ENCODE measurements at regions not wholly inside any gene's neighbourhood (a gene's known extent, or its start where the extent isn't known, plus 50 kb on each side); places are given as distances from the start of the nearest gene placed in this dataset.

DNA sequence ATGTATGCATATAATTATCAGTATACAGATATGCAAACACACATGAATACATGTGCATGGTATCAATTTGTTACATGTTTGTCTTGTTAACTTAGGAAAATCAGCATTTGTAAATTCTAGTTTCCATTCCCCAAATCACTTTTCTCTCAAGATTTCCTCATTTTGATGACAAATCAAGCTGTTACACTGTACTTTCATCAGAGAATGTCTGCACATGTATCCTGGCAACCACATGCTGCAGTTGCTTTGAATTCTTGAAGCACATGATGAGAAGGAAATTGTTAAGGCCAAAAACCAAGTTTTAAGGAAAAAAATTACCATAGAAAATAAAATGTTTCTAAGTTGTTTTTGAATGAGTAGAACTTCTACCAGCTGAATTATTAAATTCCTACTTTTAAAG lies 1834.5 kb downstream of the EFNA5 start:
- TF ChIP-seq EP300 (IDR thresholded peaks at IDR 0.05) (no peak), POLR2A (IDR thresholded peaks at IDR 0.05) (no peak)
- TF ChIP-seq, protein P1, sequence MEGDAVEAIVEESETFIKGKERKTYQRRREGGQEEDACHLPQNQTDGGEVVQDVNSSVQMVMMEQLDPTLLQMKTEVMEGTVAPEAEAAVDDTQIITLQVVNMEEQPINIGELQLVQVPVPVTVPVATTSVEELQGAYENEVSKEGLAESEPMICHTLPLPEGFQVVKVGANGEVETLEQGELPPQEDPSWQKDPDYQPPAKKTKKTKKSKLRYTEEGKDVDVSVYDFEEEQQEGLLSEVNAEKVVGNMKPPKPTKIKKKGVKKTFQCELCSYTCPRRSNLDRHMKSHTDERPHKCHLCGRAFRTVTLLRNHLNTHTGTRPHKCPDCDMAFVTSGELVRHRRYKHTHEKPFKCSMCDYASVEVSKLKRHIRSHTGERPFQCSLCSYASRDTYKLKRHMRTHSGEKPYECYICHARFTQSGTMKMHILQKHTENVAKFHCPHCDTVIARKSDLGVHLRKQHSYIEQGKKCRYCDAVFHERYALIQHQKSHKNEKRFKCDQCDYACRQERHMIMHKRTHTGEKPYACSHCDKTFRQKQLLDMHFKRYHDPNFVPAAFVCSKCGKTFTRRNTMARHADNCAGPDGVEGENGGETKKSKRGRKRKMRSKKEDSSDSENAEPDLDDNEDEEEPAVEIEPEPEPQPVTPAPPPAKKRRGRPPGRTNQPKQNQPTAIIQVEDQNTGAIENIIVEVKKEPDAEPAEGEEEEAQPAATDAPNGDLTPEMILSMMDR (IDR thresholded peaks at IDR 0.05), result no peak
